Activated naive CD8-positive, alpha-beta T cell (primary cell): ENCODE measurements at regions not wholly inside any gene's neighbourhood (a gene's known extent, or its start where the extent isn't known, plus 50 kb on each side); places are given as distances from the start of the nearest gene placed in this dataset.

Experiments
- H3K27ac Mint-ChIP-seq: one replicate; pipeline ENCODE4 v1.8.0; 2021; ENCODE audit warnings: mixed read lengths
- H3K27me3 Mint-ChIP-seq: one replicate; pipeline ENCODE4 v1.8.0; 2021; ENCODE audit warnings: mixed read lengths
- H3K36me3 Mint-ChIP-seq: one replicate; pipeline ENCODE4 v1.8.0; 2021; ENCODE audit warnings: mixed read lengths
- H3K4me1 Mint-ChIP-seq: one replicate; pipeline ENCODE4 v1.8.0; 2021; ENCODE audit warnings: low read depth, mixed read lengths
- H3K4me3 Mint-ChIP-seq: one replicate; pipeline ENCODE4 v1.8.0; 2021; ENCODE audit warnings: mild to moderate bottlenecking, mixed read lengths
- H3K9me3 Mint-ChIP-seq: one replicate; pipeline ENCODE4 v1.8.0; 2021; ENCODE audit warnings: low read depth, mixed read lengths

GRCh38 chr15:97114900-97115760, 784.6 kb downstream of the NR2F2 start:
- H3K27me3 Mint-ChIP-seq, result no peaks in the 10 kb centered on the region
- H3K4me1 Mint-ChIP-seq, result no peaks in the 10 kb centered on the region
- no peak overlapping the region for H3K27ac Mint-ChIP-seq
- H3K9me3 Mint-ChIP-seq, result peaks cover 7% of the 10 kb centered on the region
- no peaks in the 10 kb centered on the region for H3K36me3 Mint-ChIP-seq
- no peak overlapping the region for H3K4me3 Mint-ChIP-seq

DNA sequence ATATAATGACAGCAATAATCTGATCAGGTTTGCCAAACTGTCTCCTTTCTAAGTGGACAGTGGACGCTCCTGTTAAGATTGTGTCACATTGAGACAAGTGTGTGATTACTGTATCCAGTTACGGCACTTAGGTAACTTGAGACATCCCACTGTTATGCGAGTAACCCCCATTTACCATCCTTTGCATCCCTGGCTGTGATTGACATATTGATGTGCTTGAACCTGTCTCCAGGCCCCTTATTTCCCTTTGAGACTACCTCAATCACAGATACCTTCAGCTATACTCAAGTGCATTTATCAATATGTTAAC, 785.2 kb downstream of the NR2F2 start:
- no peak overlapping the region for H3K27ac Mint-ChIP-seq
- H3K9me3 Mint-ChIP-seq, result peaks cover 2% of the 10 kb centered on the region
- no peaks in the 10 kb centered on the region for H3K36me3 Mint-ChIP-seq
- no peaks in the 10 kb centered on the region for H3K4me1 Mint-ChIP-seq
- no peak overlapping the region for H3K4me3 Mint-ChIP-seq
- H3K27me3 Mint-ChIP-seq, result no peaks in the 10 kb centered on the region

DNA sequence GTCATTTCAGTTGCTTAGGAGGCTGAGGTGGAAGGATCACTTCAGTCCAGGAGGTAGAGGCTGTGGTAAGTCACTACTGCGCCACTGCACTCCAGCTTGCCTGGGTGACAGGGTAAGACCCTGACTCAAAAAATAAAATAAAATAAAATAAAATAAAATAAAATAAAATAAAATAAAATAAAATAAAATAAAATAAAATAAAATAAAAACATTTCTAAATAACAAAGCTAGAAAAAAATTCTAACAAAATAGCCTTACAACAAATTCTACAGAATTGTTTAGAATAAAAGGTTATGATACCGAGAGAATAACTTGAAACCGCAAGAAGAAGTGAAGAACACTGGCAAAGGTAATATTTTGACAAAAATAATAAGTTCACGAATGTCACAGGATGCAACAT, 794.3 kb downstream of the NR2F2 start:
- H3K27ac Mint-ChIP-seq, result no peak overlapping the region
- no peaks in the 10 kb centered on the region for H3K27me3 Mint-ChIP-seq
- H3K9me3 Mint-ChIP-seq, result peaks cover 4% of the 10 kb centered on the region
- H3K4me1 Mint-ChIP-seq, result no peaks in the 10 kb centered on the region
- H3K4me3 Mint-ChIP-seq, result no peak overlapping the region
- H3K36me3 Mint-ChIP-seq, result no peaks in the 10 kb centered on the region

- no peaks in the 10 kb centered on the region for H3K36me3 Mint-ChIP-seq
- H3K27me3 Mint-ChIP-seq, result no peaks in the 10 kb centered on the region
- no peak overlapping the region for H3K27ac Mint-ChIP-seq
- H3K4me1 Mint-ChIP-seq, result no peaks in the 10 kb centered on the region
- peaks cover 4% of the 10 kb centered on the region for H3K9me3 Mint-ChIP-seq
- no peak overlapping the region for H3K4me3 Mint-ChIP-seq
These were observed 796.2 kb downstream of the NR2F2 start for GRCh38 chr15:97126553-97127233.

- no peak overlapping the region for H3K27ac Mint-ChIP-seq
- peaks cover 5% of the 10 kb centered on the region for H3K27me3 Mint-ChIP-seq
- H3K4me1 Mint-ChIP-seq, result no peaks in the 10 kb centered on the region
- no peaks in the 10 kb centered on the region for H3K36me3 Mint-ChIP-seq
- no peak overlapping the region for H3K4me3 Mint-ChIP-seq
- peaks cover 9% of the 10 kb centered on the region for H3K9me3 Mint-ChIP-seq
These were observed 799.2 kb downstream of the NR2F2 start for GRCh38 chr15:97129674-97130073.

DNA sequence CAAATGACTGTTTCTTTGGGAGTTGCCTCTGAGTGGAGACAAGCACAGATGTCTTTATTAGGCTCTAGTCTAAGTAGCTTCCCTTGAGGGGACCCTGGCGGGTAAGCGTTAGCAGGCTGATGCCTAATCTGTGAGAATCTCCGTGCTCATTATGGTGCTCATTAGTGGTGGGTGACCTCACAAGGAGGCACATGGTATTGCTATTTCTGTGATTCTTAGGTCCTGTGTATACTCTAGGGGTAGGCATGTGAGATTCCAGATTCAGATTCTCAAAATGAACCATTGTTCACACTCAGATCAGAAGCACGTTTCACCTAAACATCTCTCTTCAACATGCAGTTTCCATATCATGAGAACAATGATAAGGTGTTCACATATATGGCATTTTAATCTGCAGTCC, 809.7 kb downstream of the NR2F2 start:
- H3K4me1 Mint-ChIP-seq, result no peaks in the 10 kb centered on the region
- H3K36me3 Mint-ChIP-seq, result no peaks in the 10 kb centered on the region
- H3K27ac Mint-ChIP-seq, result no peak overlapping the region
- H3K4me3 Mint-ChIP-seq, result no peak overlapping the region
- no peaks in the 10 kb centered on the region for H3K9me3 Mint-ChIP-seq
- peaks cover 3% of the 10 kb centered on the region for H3K27me3 Mint-ChIP-seq

DNA sequence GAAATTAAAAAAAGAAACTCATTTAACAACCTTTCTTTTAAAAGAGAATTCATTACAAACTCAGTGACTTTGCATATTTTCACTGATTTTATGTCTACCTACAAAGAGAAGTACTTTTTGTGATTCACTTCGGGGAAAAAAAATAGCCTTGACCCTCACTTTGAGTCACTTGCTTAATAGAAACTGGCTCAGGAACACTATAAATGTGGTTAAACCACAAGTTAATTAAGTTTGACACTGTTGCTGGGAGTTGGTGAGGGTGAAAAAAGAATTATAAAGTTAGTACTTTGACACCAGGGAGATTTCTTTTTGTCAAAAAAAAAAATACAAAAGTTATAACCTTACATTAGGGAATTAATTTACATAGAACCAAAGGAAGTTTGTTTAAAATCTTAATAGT, 810.9 kb downstream of the NR2F2 start:
- no peak overlapping the region for H3K4me3 Mint-ChIP-seq
- no peaks in the 10 kb centered on the region for H3K36me3 Mint-ChIP-seq
- H3K9me3 Mint-ChIP-seq, result no peaks in the 10 kb centered on the region
- H3K27ac Mint-ChIP-seq, result no peak overlapping the region
- peaks cover 2% of the 10 kb centered on the region for H3K27me3 Mint-ChIP-seq
- H3K4me1 Mint-ChIP-seq, result no peaks in the 10 kb centered on the region

- Mint-ChIP-seq H3K27me3 (peaks cover 2% of the 10 kb centered on the region), H3K27ac (no peak overlapping the region), H3K4me1 (no peaks in the 10 kb centered on the region), H3K4me3 (no peak overlapping the region), H3K9me3 (no peaks in the 10 kb centered on the region), H3K36me3 (no peaks in the 10 kb centered on the region)
These were observed 811.4 kb downstream of the NR2F2 start for GRCh38 chr15:97141871-97142270.

DNA sequence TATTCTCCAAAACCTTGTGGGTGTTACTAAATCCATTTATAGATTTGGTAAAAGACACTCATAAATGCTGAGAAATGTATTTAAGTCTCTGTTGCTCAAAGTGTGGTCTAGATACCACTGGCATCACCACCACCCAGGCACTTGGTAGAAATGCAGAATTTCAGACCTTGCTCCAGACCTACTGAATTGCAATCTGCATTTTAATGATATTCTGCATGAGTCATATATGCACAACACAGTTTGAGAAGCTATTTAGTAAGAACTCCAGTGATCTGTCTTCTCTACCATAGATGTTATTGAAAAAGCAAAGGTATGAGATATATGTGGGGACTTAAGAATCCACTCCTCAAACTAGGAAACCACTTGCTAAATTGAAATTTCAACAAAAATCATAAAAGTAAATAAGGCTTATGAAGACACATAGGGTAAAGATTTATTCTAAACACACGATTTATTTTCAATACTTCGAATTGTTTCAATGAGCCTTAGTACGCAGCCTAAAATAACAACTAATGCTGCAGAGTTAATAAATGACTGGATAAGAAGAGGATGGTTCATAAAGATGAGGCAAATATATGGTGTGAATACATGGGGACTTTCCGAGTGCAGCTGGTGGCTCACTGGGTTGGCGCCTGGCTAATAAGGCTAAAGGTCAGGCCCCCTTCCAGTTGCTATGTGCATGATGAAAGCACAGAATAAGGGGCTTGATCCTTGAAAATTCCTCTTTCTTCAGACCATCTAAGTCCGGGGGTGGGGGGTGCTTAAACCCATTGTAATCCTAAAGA, 813.3 kb downstream of the NR2F2 start:
- Mint-ChIP-seq H3K36me3 (no peaks in the 10 kb centered on the region), H3K27ac (no peak overlapping the region), H3K4me3 (no peak overlapping the region), H3K9me3 (no peaks in the 10 kb centered on the region), H3K4me1 (no peaks in the 10 kb centered on the region), H3K27me3 (peaks cover 2% of the 10 kb centered on the region)

- H3K36me3 Mint-ChIP-seq, result no peaks in the 10 kb centered on the region
- no peak overlapping the region for H3K4me3 Mint-ChIP-seq
- H3K27me3 Mint-ChIP-seq, result peaks cover 2% of the 10 kb centered on the region
- no peaks in the 10 kb centered on the region for H3K4me1 Mint-ChIP-seq
- no peaks in the 10 kb centered on the region for H3K9me3 Mint-ChIP-seq
- no peak overlapping the region for H3K27ac Mint-ChIP-seq
These were observed 813.8 kb downstream of the NR2F2 start for GRCh38 chr15:97144377-97144711.

DNA sequence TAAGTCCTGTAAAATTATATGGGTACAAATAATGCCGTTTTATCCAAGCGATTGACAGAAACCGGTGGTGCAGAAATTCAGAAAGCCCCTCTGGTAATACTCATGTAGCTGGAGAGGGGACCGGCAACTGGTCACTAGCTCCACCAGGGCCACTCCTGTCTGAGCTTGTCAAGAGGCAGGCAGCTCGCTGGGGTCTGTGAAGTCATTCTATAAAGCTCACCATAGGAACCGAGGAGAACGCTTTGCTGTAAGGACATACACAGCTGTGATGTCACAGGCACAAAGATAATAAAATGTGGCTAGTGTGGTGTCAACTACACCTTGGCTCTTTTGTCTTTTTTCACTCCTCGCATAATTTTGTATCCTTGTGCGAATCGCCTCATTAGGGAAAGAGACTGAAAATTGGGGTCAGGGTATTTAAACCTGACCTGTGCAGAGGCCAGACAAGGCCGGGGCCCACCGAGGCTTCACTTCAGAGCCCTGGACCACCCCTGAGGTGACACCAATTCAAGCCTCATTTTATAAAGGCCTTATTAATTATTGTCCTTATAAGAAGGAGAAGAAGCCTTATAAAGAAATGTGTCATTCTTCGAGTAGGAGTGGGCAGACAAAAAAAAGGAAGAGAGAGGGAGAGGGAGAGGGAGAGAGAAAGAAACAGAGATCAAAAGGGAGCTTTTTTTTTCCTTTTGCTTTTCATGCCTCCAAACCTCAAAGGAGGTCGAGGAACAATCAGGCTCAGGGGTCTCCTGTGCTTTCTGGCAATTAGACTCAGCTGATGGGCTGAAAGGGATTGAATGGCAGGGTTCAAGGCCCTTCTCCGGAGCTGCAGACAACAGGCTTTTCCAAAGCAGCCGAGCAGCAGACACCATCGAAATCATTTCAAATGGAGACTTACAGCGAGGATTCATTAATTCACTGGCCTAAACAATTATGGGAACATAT, 813.3 kb upstream of the ARRDC4 start:
- Mint-ChIP-seq H3K9me3 (no peaks in the 10 kb centered on the region), H3K4me3 (no peak overlapping the region), H3K27ac (no peak overlapping the region), H3K4me1 (no peaks in the 10 kb centered on the region), H3K36me3 (no peaks in the 10 kb centered on the region), H3K27me3 (no peaks in the 10 kb centered on the region)

DNA sequence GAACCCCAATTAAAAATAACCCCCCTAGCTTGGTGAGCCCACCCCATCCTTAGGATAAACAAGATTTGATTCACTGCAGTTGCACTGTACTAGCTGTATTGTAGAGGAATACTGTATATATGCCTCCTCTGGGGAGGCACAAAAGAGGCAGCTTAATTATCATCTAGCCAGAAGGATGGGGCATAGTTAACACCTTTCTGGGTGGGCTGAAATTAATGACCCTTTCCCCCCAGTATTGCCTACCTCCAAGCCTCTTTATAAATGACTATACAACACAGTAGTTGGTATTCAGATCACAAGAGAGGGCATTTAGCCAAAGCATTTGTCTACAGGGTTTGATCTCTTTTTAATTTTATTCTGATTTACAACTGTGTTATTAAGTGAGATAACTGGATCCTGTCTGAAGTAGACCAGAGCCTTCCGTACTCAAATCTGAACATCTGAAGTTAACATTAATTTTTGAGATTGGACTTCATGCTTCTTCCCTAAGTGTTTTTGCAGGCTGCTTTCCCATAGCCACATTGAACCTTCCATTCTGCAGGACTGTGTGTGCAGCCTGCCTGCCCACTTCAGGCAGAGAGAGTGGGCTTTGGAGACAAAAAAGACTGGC, 807.0 kb upstream of the ARRDC4 start:
- Mint-ChIP-seq H3K27me3 (no peaks in the 10 kb centered on the region), H3K9me3 (no peaks in the 10 kb centered on the region), H3K36me3 (no peaks in the 10 kb centered on the region), H3K4me1 (no peaks in the 10 kb centered on the region), H3K4me3 (no peak overlapping the region), H3K27ac (no peak overlapping the region)

DNA sequence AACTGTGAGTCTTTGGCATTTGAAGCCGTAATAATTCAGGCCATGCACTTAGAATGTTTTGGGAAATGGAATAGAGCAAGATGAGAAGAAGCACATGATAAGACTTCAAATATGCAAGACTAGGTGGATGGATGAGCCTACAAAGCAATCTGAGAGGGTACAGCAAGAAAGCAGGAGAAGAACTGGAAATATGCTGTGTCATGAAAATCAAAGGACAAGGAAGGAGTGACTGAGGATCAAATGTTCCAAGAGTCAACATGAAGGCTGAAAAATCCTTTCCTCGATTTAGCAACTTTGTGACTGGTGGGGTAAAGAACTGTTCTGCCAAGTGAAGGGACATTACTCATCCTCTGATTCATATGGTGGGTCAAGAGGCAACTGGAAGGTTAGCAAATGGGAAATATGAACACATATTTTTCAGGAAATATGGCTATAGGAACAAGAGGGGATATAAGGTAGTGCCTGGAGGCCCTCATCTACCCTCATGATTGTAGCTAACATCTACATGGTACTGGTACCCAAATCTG, 803.7 kb upstream of the ARRDC4 start:
- no peaks in the 10 kb centered on the region for H3K27me3 Mint-ChIP-seq
- H3K27ac Mint-ChIP-seq, result no peak overlapping the region
- H3K4me1 Mint-ChIP-seq, result no peaks in the 10 kb centered on the region
- no peak overlapping the region for H3K4me3 Mint-ChIP-seq
- H3K36me3 Mint-ChIP-seq, result no peaks in the 10 kb centered on the region
- H3K9me3 Mint-ChIP-seq, result no peaks in the 10 kb centered on the region
